HG03108 (cell line): ENCODE measurements at regions not wholly inside any gene's neighbourhood (a gene's known extent, or its start where the extent isn't known, plus 50 kb on each side); places are given as distances from the start of the nearest gene placed in this dataset.
"Not testable (repeated sequence)": the region's sequence is repeated elsewhere in the genome, so short reads cannot be mapped to it uniquely, and the experiment has no call there.

Source experiments
- ATAC-seq: cut with Tn5 transposase; IDR thresholded peaks from one replicate; pipeline ENCODE4 v1.9.1; 2021; ENCODE audit warnings: moderate library complexity; ENCODE audit not compliant: unreplicated experiment

GRCh38 chr3:164470471-164470870 is 607.8 kb downstream of the SI start:
- ATAC-seq, result no peak

- ATAC-seq, result no peak
These were observed 610.2 kb downstream of the SI start for GRCh38 chr3:164468055-164468454.

- ATAC-seq, result no peak
These were observed 611.3 kb downstream of the SI start for GRCh38 chr3:164467007-164467406.

- no peak for ATAC-seq
These were observed 613.1 kb downstream of the SI start for GRCh38 chr3:164465172-164465571.

GRCh38 chr3:164460851-164461250 is 617.4 kb downstream of the SI start:
- ATAC-seq, result no peak

- no peak for ATAC-seq
These were observed 618.7 kb downstream of the SI start for GRCh38 chr3:164459521-164460151.

- ATAC-seq, result no peak
These were observed 619.3 kb downstream of the SI start for GRCh38 chr3:164458986-164459385.

- no peak for ATAC-seq
These were observed 624.6 kb downstream of the SI start for GRCh38 chr3:164453714-164454113.

GRCh38 chr3:164452707-164453106 is 625.6 kb downstream of the SI start:
- no peak for ATAC-seq

GRCh38 chr3:164451072-164451910 is 627.0 kb downstream of the SI start:
- ATAC-seq, result no peak

- ATAC-seq, result no peak
These were observed 627.9 kb downstream of the SI start for GRCh38 chr3:164450276-164450905.

GRCh38 chr3:164419220-164419619 is 659.1 kb downstream of the SI start:
- ATAC-seq, result no peak

GRCh38 chr3:164418414-164418813 is 659.9 kb downstream of the SI start:
- ATAC-seq, result no peak

GRCh38 chr3:164417955-164418354 is 660.3 kb downstream of the SI start:
- ATAC-seq, result no peak

- no peak for ATAC-seq
These were observed 661.6 kb downstream of the SI start for GRCh38 chr3:164416491-164417222.

- ATAC-seq, result no peak
These were observed 670.0 kb downstream of the SI start for GRCh38 chr3:164408326-164408725.

- ATAC-seq, result no peak
These were observed 671.2 kb downstream of the SI start for GRCh38 chr3:164407111-164407510.

GRCh38 chr3:164406281-164406680 is 672.0 kb downstream of the SI start:
- ATAC-seq, result no peak

GRCh38 chr3:164401923-164402322 is 676.4 kb downstream of the SI start:
- ATAC-seq, result no peak

- not testable (repeated sequence) for ATAC-seq
These were observed 676.9 kb downstream of the SI start for GRCh38 chr3:164401440-164401839.

- no peak for ATAC-seq
These were observed 680.8 kb downstream of the SI start for GRCh38 chr3:164397462-164397861.
